HepG2 (cell line): ENCODE measurements at regions not wholly inside any gene's neighbourhood (a gene's known extent, or its start where the extent isn't known, plus 50 kb on each side); places are given as distances from the start of the nearest gene placed in this dataset.

Source experiments
- ATAC-seq: fragments of 200-7000 bp; cut with Tn5 transposase; 3 replicates; pipeline ENCODE4 v1.9.1; 2020; ENCODE audit warnings: mild to moderate bottlenecking, moderate library complexity
- BruUV-seq: library from RNA; stranded (reverse); fragments of 400-500 nt; replicated peaks from 2 replicates; lab custom pipeline; 2021; lab: Mats Ljungman, UMichigan
- CTCF ChIA-PET: fragments of 300-600 bp; formaldehyde crosslinking; extraction: SDS; loops from one replicate; lab custom pipeline; 2021; ENCODE audit warnings: low total read pairs, inconsistent platforms, low intra/inter-chr PET ratio; lab: Yijun Ruan, JAX
- POLR2A ChIA-PET: fragments of 350-600 bp; sonication (Branson Sonifier 250); formaldehyde crosslinking; loops from one replicate; lab custom pipeline; 2020; ENCODE audit warnings: antibody characterized with exemption, inconsistent platforms; lab: Yijun Ruan, JAX
- DNase-seq: peaks from one replicate; pipeline ENCODE4 v3.0.0-alpha.2; 2015; ENCODE audit warnings: low spot score
- FAIRE-seq: peaks from 3 replicates; lab custom pipeline; 2011; peaks lifted over from hg19 to GRCh38; lab: Jason Lieb, UNC
- H2AFZ ChIP-seq: one replicate; pipeline ENCODE4 v1.6.1; 2011; ENCODE audit warnings: low read length, inconsistent platforms
- H3K27ac ChIP-seq: fragments of 300-600 bp; 3 replicates; pipeline ENCODE4 v1.8.0; 2011; ENCODE audit warnings: mixed run types, mild to moderate bottlenecking, mixed read lengths, low read length, inconsistent platforms; ENCODE audit not compliant: insufficient read depth; ENCODE audit errors: extremely low read length
- H3K27me3 ChIP-seq, 2 experiments: fragments of 200-600 bp in 1 of 2; 2 replicates in 1 of 2; 3 replicates in 1 of 2; pipeline versions ENCODE4 v1.6.0 to v1.8.0; 2011; ENCODE audit warnings: low read length in 2 of 2, mild to moderate bottlenecking in 2 of 2, moderate library complexity in 2 of 2, inconsistent platforms in 1 of 2; ENCODE audit not compliant: insufficient read depth in 2 of 2, control insufficient read depth in 1 of 2
- H3K36me3 ChIP-seq, 2 experiments: fragments of 200-600 bp in 1 of 2; replicated peaks in 1 of 2; 2 replicates in 1 of 2; 3 replicates in 1 of 2; pipeline versions ENCODE4 v1.5.1 to v1.8.0; 2011; ENCODE audit warnings: low read length in 2 of 2, inconsistent platforms in 1 of 2; ENCODE audit not compliant: insufficient read depth in 2 of 2, control insufficient read depth in 1 of 2
- H3K4me1 ChIP-seq: 2 replicates; pipeline ENCODE4 v1.5.1; 2012; ENCODE audit warnings: low read length, inconsistent platforms; ENCODE audit not compliant: insufficient read depth
- H3K4me2 ChIP-seq: 2 replicates; pipeline ENCODE4 v1.6.0; 2011; ENCODE audit warnings: low read depth, low read length, inconsistent platforms
- H3K4me3 ChIP-seq, 3 experiments: fragments of 200-600 bp in 1 of 3; sonication (generic), shearing (Covaris generic) in 1 of 3; replicated peaks in 1 of 3; 2 replicates each; pipeline ENCODE4 v1.5.1; 2011 to 2016; ENCODE audit warnings: low read length in 3 of 3, inconsistent platforms in 2 of 3, low read depth in 2 of 3, mild to moderate bottlenecking in 2 of 3, control low read depth in 1 of 3, mixed read lengths in 1 of 3; ENCODE audit not compliant: insufficient read depth in 1 of 3
- H3K79me2 ChIP-seq: one replicate; pipeline ENCODE4 v1.6.1; 2011; ENCODE audit warnings: low read length, inconsistent platforms; ENCODE audit not compliant: insufficient read depth
- H3K9ac ChIP-seq: 2 replicates; pipeline ENCODE4 v1.6.0; 2011; ENCODE audit warnings: mild to moderate bottlenecking, low read depth, low read length, inconsistent platforms; ENCODE audit not compliant: insufficient read depth
- H3K9me3 ChIP-seq: 2 replicates; pipeline ENCODE4 v1.5.1; 2012; ENCODE audit warnings: mild to moderate bottlenecking, low read length
- H4K20me1 ChIP-seq: 2 replicates; pipeline ENCODE4 v1.6.0; 2011; ENCODE audit warnings: inconsistent platforms, mild to moderate bottlenecking, low read length, moderate library complexity; ENCODE audit not compliant: insufficient read depth
- HDAC2 ChIP-seq: sonication (generic); formaldehyde crosslinking; IDR thresholded peaks from 2 replicates; pipeline ENCODE4 v1.4.0; 2020; ENCODE audit warnings: missing genetic modification reagents
- MZF1 ChIP-seq: sonication (generic); formaldehyde crosslinking; IDR thresholded peaks from 2 replicates; pipeline ENCODE4 v1.8.1; 2023; ENCODE audit warnings: mild to moderate bottlenecking, missing genetic modification reagents, borderline replicate concordance
- TBP ChIP-seq: sonication (generic); formaldehyde crosslinking; IDR thresholded peaks from 2 replicates; pipeline ENCODE4 v1.5.0; 2020; ENCODE audit warnings: missing genetic modification reagents
- TEAD3 ChIP-seq: optimal IDR thresholded peaks from 2 replicates; pipeline ENCODE3; 2016; ENCODE audit warnings: borderline replicate concordance
- ZFP1 ChIP-seq: IDR thresholded peaks from 2 replicates; pipeline ENCODE4 v1.6.1; 2016
- ZNF225 ChIP-seq: sonication (generic); formaldehyde crosslinking; IDR thresholded peaks from 2 replicates; pipeline ENCODE4 v1.4.0; 2020; ENCODE audit warnings: mild to moderate bottlenecking, missing genetic modification reagents
- ZNF546 ChIP-seq: sonication (generic); formaldehyde crosslinking; conservative IDR thresholded peaks from 2 replicates; pipeline ENCODE4 v1.8.1; 2023; ENCODE audit warnings: mild to moderate bottlenecking, missing genetic modification reagents
- ZNF772 ChIP-seq: sonication (generic); formaldehyde crosslinking; IDR thresholded peaks from 2 replicates; pipeline ENCODE4 v1.5.0; 2020; ENCODE audit warnings: mild to moderate bottlenecking, missing genetic modification reagents
- WGBS: methylation state at CpG from one replicate; pipeline ENCODE4 v1.1.6; 2017; ENCODE audit warnings: low lambda C conversion rate; 5-methylcytosine and 5-hydroxymethylcytosine counted together
- in situ Hi-C: cut with HindIII; loops from 2 replicates; pipeline ENCODE4 v1.10.0; 2017; ENCODE audit warnings: low pct_unique_long_range_greater_than_20kb; ENCODE audit not compliant: extremely low pct_ligation_motif_present
- intact Hi-C: fragments of 100-400 bp; cut with micrococcal nuclease; formaldehyde crosslinking; loops from one replicate; pipeline ENCODE4 v1.10.0; 2022; ENCODE audit not compliant: unreplicated experiment
- TF ChIP-seq, protein P1 (sequence below): IDR thresholded peaks from 2 replicates; pipeline ENCODE4 v1.6.1; 2016; ENCODE audit warnings: mild to moderate bottlenecking
- TF ChIP-seq, protein P2 (sequence below): sonication (generic); formaldehyde crosslinking; IDR thresholded peaks from 2 replicates; pipeline ENCODE4 v1.9.0; 2021; ENCODE audit warnings: mild to moderate bottlenecking, missing genetic modification reagents
- TF ChIP-seq, protein P3 (sequence below): sonication (generic); formaldehyde crosslinking; IDR thresholded peaks from 2 replicates; pipeline ENCODE4 v1.8.0; 2022; ENCODE audit warnings: low read depth, missing genetic modification reagents

DNA sequence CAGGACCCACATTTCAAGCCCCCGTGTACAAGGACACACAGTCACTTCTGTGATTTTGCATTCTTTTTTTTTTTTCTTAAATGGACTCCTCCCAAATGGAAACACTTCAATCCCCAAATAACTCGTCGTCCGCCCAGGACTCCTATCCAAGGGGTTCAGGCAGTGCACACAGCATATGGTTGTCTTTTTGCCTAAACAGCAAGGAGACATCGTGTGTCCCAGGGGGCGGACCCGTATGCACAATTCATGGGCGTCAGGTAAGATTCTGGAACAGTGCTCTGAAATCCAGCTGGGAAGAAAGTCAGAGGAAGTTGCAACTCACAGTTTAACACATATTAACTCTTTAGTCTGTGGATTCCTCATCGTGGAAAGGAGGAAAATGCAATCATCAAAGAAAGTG, 231.3 kb downstream of the SHOX start:
- Histone ChIP-seq H3K27ac (no peak overlapping the region), H3K4me2 (no peak overlapping the region), H3K4me3 (no peak overlapping the region), H3K4me1 (no peaks in the 10 kb centered on the region), H3K9ac (no peak overlapping the region), H3K79me2 (no peaks in the 10 kb centered on the region), H3K36me3 (no peaks in the 10 kb centered on the region), H3K9me3 (no peaks in the 10 kb centered on the region), H2AFZ (no peak overlapping the region), H4K20me1 (no peaks in the 10 kb centered on the region), H3K27me3 (no peaks in the 10 kb centered on the region; a peak in 1 of 5 replicates)
- in situ Hi-C loops = no loop called here
- no peak for FAIRE-seq
- TF ChIP-seq TBP (CRISPR knock-in tag) = no peak
- TF ChIP-seq, protein P1, sequence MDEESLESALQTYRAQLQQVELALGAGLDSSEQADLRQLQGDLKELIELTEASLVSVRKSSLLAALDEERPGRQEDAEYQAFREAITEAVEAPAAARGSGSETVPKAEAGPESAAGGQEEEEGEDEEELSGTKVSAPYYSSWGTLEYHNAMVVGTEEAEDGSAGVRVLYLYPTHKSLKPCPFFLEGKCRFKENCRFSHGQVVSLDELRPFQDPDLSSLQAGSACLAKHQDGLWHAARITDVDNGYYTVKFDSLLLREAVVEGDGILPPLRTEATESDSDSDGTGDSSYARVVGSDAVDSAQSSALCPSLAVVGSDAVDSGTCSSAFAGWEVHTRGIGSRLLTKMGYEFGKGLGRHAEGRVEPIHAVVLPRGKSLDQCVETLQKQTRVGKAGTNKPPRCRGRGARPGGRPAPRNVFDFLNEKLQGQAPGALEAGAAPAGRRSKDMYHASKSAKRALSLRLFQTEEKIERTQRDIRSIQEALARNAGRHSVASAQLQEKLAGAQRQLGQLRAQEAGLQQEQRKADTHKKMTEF (CRISPR knock-in tag) = no peak
- TF ChIP-seq ZNF546 = no peak
- no peak for TF ChIP-seq ZFP1 (CRISPR knock-in tag)
- no peak for TF ChIP-seq ZNF225 (CRISPR knock-in tag)
- TF ChIP-seq ZNF772 (CRISPR knock-in tag) = no peak
- TF ChIP-seq TEAD3 (CRISPR knock-in tag) = no peak
- no peak for DNase-seq
- WGBS = 9% methylated on average over 9 of the region's 9 CpGs
- ATAC-seq = no peak
- CTCF ChIA-PET = no interaction called here
- intact Hi-C loops = no loop called here
- BruUV-seq = no TSS peak
- POLR2A ChIA-PET = no interaction called here

DNA sequence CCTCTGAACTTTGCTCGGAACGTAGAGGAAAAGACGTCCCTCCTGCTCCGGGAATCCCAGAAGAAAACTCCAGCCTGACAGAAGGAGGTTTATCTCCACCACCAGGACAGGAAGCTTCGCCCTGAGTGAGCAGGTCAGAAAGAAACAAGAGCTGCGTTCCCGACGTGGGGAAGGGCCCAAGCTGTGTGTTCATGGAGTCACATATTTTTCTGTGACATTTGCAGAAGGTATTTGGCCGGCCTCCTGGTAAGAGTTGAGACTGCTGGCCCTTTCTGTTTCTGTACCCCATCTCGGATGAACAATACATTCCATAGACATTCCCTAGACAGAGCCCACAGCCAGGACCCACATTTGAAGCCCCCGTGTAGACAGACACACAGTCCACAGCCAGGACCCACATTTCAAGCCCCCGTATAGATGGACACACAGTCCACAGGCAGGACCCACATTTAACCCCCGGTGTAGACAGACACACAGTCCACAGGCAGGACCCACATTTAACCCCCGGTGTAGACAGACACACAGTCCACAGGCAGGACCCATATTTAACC, 230.8 kb downstream of the SHOX start:
- no peaks in the 10 kb centered on the region for H3K36me3 ChIP-seq
- H3K27me3 ChIP-seq = no peaks in the 10 kb centered on the region; a peak in 1 of 5 replicates
- H3K4me1 ChIP-seq = no peaks in the 10 kb centered on the region
- POLR2A ChIA-PET = no interaction called here
- no TSS peak for BruUV-seq
- H3K9ac ChIP-seq = no peak overlapping the region
- CTCF ChIA-PET = no interaction called here
- in situ Hi-C loops = no loop called here
- intact Hi-C loops = no loop called here
- no peaks in the 10 kb centered on the region for H4K20me1 ChIP-seq
- H3K79me2 ChIP-seq = no peaks in the 10 kb centered on the region
- H3K27ac ChIP-seq = no peak overlapping the region
- H2AFZ ChIP-seq = no peak overlapping the region
- no peak overlapping the region for H3K4me2 ChIP-seq
- FAIRE-seq (no peak), DNase-seq (no peak), ATAC-seq (no peak)
- no peak overlapping the region for H3K4me3 ChIP-seq
- WGBS = 31% methylated on average over 13 of the region's 14 CpGs
- H3K9me3 ChIP-seq = no peaks in the 10 kb centered on the region
- TF ChIP-seq, protein P2, sequence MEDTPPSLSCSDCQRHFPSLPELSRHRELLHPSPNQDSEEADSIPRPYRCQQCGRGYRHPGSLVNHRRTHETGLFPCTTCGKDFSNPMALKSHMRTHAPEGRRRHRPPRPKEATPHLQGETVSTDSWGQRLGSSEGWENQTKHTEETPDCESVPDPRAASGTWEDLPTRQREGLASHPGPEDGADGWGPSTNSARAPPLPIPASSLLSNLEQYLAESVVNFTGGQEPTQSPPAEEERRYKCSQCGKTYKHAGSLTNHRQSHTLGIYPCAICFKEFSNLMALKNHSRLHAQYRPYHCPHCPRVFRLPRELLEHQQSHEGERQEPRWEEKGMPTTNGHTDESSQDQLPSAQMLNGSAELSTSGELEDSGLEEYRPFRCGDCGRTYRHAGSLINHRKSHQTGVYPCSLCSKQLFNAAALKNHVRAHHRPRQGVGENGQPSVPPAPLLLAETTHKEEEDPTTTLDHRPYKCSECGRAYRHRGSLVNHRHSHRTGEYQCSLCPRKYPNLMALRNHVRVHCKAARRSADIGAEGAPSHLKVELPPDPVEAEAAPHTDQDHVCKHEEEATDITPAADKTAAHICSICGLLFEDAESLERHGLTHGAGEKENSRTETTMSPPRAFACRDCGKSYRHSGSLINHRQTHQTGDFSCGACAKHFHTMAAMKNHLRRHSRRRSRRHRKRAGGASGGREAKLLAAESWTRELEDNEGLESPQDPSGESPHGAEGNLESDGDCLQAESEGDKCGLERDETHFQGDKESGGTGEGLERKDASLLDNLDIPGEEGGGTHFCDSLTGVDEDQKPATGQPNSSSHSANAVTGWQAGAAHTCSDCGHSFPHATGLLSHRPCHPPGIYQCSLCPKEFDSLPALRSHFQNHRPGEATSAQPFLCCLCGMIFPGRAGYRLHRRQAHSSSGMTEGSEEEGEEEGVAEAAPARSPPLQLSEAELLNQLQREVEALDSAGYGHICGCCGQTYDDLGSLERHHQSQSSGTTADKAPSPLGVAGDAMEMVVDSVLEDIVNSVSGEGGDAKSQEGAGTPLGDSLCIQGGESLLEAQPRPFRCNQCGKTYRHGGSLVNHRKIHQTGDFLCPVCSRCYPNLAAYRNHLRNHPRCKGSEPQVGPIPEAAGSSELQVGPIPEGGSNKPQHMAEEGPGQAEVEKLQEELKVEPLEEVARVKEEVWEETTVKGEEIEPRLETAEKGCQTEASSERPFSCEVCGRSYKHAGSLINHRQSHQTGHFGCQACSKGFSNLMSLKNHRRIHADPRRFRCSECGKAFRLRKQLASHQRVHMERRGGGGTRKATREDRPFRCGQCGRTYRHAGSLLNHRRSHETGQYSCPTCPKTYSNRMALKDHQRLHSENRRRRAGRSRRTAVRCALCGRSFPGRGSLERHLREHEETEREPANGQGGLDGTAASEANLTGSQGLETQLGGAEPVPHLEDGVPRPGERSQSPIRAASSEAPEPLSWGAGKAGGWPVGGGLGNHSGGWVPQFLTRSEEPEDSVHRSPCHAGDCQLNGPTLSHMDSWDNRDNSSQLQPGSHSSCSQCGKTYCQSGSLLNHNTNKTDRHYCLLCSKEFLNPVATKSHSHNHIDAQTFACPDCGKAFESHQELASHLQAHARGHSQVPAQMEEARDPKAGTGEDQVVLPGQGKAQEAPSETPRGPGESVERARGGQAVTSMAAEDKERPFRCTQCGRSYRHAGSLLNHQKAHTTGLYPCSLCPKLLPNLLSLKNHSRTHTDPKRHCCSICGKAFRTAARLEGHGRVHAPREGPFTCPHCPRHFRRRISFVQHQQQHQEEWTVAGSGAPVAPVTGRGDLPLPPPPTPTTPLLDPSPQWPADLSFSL (CRISPR knock-in tag) = no peak
- TF ChIP-seq MZF1 (CRISPR knock-in tag) (no peak), HDAC2 (CRISPR knock-in tag) (no peak)
- TF ChIP-seq, protein P3, sequence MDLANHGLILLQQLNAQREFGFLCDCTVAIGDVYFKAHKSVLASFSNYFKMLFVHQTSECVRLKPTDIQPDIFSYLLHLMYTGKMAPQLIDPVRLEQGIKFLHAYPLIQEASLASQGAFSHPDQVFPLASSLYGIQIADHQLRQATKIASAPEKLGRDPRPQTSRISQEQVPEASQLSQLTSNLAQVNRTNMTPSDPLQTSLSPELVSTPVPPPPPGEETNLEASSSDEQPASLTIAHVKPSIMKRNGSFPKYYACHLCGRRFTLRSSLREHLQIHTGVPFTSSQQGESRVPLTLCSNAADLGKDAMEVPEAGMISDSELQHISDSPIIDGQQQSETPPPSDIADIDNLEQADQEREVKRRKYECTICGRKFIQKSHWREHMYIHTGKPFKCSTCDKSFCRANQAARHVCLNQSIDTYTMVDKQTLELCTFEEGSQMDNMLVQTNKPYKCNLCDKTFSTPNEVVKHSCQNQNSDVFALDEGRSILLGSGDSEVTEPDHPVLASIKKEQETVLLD (CRISPR knock-in tag) = no peak
